Fibroblast of lung (primary cell): ENCODE measurements at regions not wholly inside any gene's neighbourhood (a gene's known extent, or its start where the extent isn't known, plus 50 kb on each side); places are given as distances from the start of the nearest gene placed in this dataset.

ENCODE experiments used
- DNase-seq, 2 donors: peaks; one replicate each; pipeline versions ENCODE4 v3.0.0 to v3.0.0-alpha.2; 2010; ENCODE audit warnings: low read depth in 2 of 2
- H2AFZ ChIP-seq: 2 replicates; pipeline ENCODE4 v1.5.1; 2012; ENCODE audit warnings: low read length, control low read depth, inconsistent platforms
- H3K27ac ChIP-seq: 2 replicates; pipeline ENCODE4 v1.5.1; 2011; ENCODE audit warnings: low read length, control low read depth; ENCODE audit not compliant: insufficient read depth
- H3K27me3 ChIP-seq: 2 replicates; pipeline ENCODE4 v1.5.1; 2011; ENCODE audit warnings: mild to moderate bottlenecking, low read length; ENCODE audit not compliant: control insufficient read depth, insufficient read depth
- H3K36me3 ChIP-seq: 2 replicates; pipeline ENCODE4 v1.5.1; 2011; ENCODE audit warnings: low read length; ENCODE audit not compliant: control insufficient read depth, insufficient read depth
- H3K4me1 ChIP-seq: 2 replicates; pipeline ENCODE4 v1.5.1; 2011; ENCODE audit warnings: low read length; ENCODE audit not compliant: control insufficient read depth, insufficient read depth; ENCODE audit errors: extremely low read depth
- H3K4me2 ChIP-seq: 2 replicates; pipeline ENCODE4 v1.5.1; 2011; ENCODE audit warnings: low read length, control low read depth; ENCODE audit not compliant: insufficient read depth; ENCODE audit errors: extremely low read depth
- H3K4me3 ChIP-seq, 4 experiments: fragments of 200-600 bp in 1 of 4; sonication (generic) in 1 of 4; replicated peaks in 1 of 4; 2 replicates each; pipeline ENCODE4 v1.5.1; 2011 to 2016; ENCODE audit warnings: low read length in 4 of 4, low read depth in 3 of 4, mild to moderate bottlenecking in 3 of 4, control low read depth in 2 of 4, inconsistent platforms in 1 of 4, mixed read lengths in 1 of 4; ENCODE audit not compliant: insufficient read depth in 1 of 4; ENCODE audit errors: control extremely low read depth in 1 of 4
- H3K79me2 ChIP-seq: 2 replicates; pipeline ENCODE4 v1.5.1; 2012; ENCODE audit warnings: mild to moderate bottlenecking, low read length, inconsistent platforms; ENCODE audit not compliant: control insufficient read depth, insufficient read depth
- H3K9ac ChIP-seq: 2 replicates; pipeline ENCODE4 v1.5.1; 2011; ENCODE audit warnings: mild to moderate bottlenecking, low read length, control low read depth; ENCODE audit not compliant: insufficient read depth
- H3K9me3 ChIP-seq: 2 replicates; pipeline ENCODE4 v1.5.1; 2012; ENCODE audit warnings: low read depth, low read length; ENCODE audit not compliant: control insufficient read depth, insufficient read depth
- H4K20me1 ChIP-seq: 2 replicates; pipeline ENCODE4 v1.5.1; 2011; ENCODE audit warnings: low read length; ENCODE audit not compliant: control insufficient read depth, insufficient read depth; ENCODE audit errors: extremely low read depth
- CTCF ChIP-seq, 2 donors: IDR thresholded peaks in 1 of 2; conservative IDR thresholded peaks in 1 of 2; 1 replicate in 1 of 2; 2 replicates in 1 of 2; pipeline ENCODE4 v1.5.1; 2011 to 2012; ENCODE audit warnings: low read length in 2 of 2, control low read depth in 1 of 2, inconsistent platforms in 1 of 2, low read depth in 1 of 2, mild to moderate bottlenecking in 1 of 2
- EZH2 ChIP-seq: IDR thresholded peaks from 2 replicates; pipeline ENCODE4 v1.5.1; 2012; ENCODE audit warnings: low read length, control low read depth, mild to moderate bottlenecking; ENCODE audit errors: missing control alignments

GRCh38 chr6:77172578-77172977 lies 290.7 kb downstream of the HTR1B start:
- H4K20me1 ChIP-seq, result no peaks in the 10 kb centered on the region
- H3K27me3 ChIP-seq, result no peaks in the 10 kb centered on the region
- no peaks in the 10 kb centered on the region for H3K4me1 ChIP-seq
- no peak for DNase-seq
- H3K27ac ChIP-seq, result no peak overlapping the region
- H3K79me2 ChIP-seq, result no peaks in the 10 kb centered on the region
- no peak overlapping the region for H3K9ac ChIP-seq
- TF ChIP-seq EZH2 (no peak), CTCF (conservative IDR thresholded peaks at IDR 0.05 in 1 of 2, IDR thresholded peaks at IDR 0.05 in 1 of 2; ENCODE audit: low read depth in 1 of 2, low read length in 2 of 2) (no peak)
- no peaks in the 10 kb centered on the region for H3K9me3 ChIP-seq
- H3K4me3 ChIP-seq, result no peak overlapping the region
- no peak overlapping the region for H2AFZ ChIP-seq
- H3K36me3 ChIP-seq, result no peaks in the 10 kb centered on the region
- no peak overlapping the region for H3K4me2 ChIP-seq

DNA sequence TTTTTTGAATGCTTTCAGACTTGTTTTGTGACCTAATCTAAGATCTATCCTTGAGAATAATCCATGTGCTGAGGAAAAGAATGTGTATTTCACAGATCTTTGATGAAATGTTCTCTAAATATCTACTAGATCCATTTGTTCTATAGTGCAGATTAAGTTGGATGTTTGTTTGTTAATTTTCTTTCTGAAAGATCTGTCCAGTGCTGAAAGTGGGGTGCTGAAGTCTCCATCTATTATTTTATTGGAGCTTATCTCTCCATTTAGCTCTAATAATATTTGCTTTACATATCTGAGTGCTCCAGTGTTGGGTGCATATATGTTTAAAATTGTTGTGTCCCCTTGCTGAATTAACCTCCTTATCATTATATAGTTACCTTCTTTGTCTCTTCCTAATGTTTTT lies 303.6 kb downstream of the HTR1B start:
- Histone ChIP-seq H3K9ac (no peak overlapping the region), H3K27me3 (no peaks in the 10 kb centered on the region), H4K20me1 (no peaks in the 10 kb centered on the region), H3K27ac (no peak overlapping the region), H3K4me2 (no peak overlapping the region), H3K4me3 (no peak overlapping the region), H3K79me2 (no peaks in the 10 kb centered on the region), H3K4me1 (no peaks in the 10 kb centered on the region), H3K36me3 (no peaks in the 10 kb centered on the region), H2AFZ (no peak overlapping the region), H3K9me3 (no peaks in the 10 kb centered on the region)
- no peak for DNase-seq
- TF ChIP-seq EZH2 (no peak), CTCF (conservative IDR thresholded peaks at IDR 0.05 in 1 of 2, IDR thresholded peaks at IDR 0.05 in 1 of 2; ENCODE audit: low read depth in 1 of 2, low read length in 2 of 2) (no peak)

DNA sequence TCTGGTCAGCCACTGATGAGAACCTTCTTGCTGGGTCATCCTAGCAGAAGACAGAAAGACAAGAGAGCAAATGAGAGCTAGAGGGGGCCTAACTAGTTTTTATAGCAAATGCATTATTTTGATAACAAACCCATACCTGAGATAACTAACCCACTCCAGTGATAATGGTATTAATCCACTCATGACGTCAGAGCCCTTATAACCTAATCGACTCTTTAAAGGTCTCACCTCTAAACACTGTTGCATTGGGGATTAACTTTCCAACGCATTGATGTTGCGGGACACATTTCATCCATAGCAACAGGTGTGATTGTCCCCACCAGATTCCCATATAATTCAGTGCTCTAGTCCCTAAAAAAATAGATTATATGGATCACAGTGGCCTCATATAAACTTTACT lies 312.1 kb downstream of the HTR1B start:
- H3K9ac ChIP-seq, result no peak overlapping the region
- H3K4me3 ChIP-seq, result no peak overlapping the region
- no peaks in the 10 kb centered on the region for H3K4me1 ChIP-seq
- DNase-seq, result no peak
- H3K4me2 ChIP-seq, result no peak overlapping the region
- no peak for TF ChIP-seq EZH2
- TF ChIP-seq CTCF (conservative IDR thresholded peaks at IDR 0.05 in 1 of 2, IDR thresholded peaks at IDR 0.05 in 1 of 2; ENCODE audit: low read depth in 1 of 2, low read length in 2 of 2), result no peak
- H4K20me1 ChIP-seq, result no peaks in the 10 kb centered on the region
- H3K27ac ChIP-seq, result no peak overlapping the region
- no peak overlapping the region for H2AFZ ChIP-seq
- H3K9me3 ChIP-seq, result no peaks in the 10 kb centered on the region
- H3K79me2 ChIP-seq, result no peaks in the 10 kb centered on the region
- no peaks in the 10 kb centered on the region for H3K27me3 ChIP-seq
- H3K36me3 ChIP-seq, result no peaks in the 10 kb centered on the region
